Mammary epithelial cell (primary cell): ENCODE measurements at regions not wholly inside any gene's neighbourhood (a gene's known extent, or its start where the extent isn't known, plus 50 kb on each side); places are given as distances from the start of the nearest gene placed in this dataset.

Experiments
- EZH2 ChIP-seq: IDR thresholded peaks from 2 replicates; pipeline ENCODE4 v1.6.1; 2012; ENCODE audit warnings: low read length, inconsistent platforms, borderline replicate concordance
- TF ChIP-seq, protein P1 (sequence below), 2 donors: IDR thresholded peaks in 1 of 2; conservative IDR thresholded peaks in 1 of 2; 2 replicates each; pipeline ENCODE4 v1.5.1; 2011 to 2012; ENCODE audit warnings: inconsistent platforms in 2 of 2, low read length in 2 of 2, mild to moderate bottlenecking in 2 of 2, control low read depth in 1 of 2, low read depth in 1 of 2; ENCODE audit not compliant: insufficient read depth in 1 of 2; ENCODE audit errors: extremely low read depth in 1 of 2

DNA sequence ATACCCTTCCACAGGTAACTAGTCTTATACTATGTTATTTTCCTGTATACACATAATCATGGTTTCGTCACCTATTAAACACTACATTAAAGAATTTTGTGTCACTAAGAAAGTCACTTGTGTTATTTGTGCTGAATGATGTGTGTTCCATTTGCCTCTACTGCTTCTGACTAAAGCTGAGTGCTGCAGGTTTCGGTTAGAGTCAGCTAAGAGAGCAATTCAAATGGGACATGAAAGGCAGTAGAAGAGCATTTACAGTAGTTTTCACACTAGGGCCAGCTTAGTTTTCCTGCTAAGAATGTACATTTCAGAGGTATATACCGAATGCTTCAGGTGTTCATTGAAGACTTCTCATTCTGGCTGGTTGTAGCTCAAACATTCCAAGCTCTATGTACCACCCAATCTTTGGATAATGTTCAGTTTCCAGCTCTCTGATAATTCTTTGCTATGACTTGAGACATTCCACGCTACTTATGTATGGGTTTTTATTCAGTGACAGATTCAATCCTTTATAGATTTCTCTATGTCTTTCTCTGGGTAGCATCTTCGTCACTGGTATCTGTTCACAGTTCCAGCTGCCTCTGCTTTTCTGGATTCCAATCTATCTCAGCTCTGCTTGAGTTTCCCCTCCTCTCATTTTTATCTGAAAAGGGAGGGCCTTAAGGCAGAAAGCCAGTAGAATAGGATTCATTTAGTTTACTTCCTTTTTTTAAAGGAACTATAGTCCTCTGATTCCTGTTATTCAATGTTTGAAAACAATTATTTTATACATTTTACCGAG is 164.4 kb downstream of the CXXC4 start:
- TF ChIP-seq, protein P1, sequence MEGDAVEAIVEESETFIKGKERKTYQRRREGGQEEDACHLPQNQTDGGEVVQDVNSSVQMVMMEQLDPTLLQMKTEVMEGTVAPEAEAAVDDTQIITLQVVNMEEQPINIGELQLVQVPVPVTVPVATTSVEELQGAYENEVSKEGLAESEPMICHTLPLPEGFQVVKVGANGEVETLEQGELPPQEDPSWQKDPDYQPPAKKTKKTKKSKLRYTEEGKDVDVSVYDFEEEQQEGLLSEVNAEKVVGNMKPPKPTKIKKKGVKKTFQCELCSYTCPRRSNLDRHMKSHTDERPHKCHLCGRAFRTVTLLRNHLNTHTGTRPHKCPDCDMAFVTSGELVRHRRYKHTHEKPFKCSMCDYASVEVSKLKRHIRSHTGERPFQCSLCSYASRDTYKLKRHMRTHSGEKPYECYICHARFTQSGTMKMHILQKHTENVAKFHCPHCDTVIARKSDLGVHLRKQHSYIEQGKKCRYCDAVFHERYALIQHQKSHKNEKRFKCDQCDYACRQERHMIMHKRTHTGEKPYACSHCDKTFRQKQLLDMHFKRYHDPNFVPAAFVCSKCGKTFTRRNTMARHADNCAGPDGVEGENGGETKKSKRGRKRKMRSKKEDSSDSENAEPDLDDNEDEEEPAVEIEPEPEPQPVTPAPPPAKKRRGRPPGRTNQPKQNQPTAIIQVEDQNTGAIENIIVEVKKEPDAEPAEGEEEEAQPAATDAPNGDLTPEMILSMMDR (conservative IDR thresholded peaks at IDR 0.05 in 1 of 2, IDR thresholded peaks at IDR 0.05 in 1 of 2; ENCODE audit: extremely low read depth in 1 of 2, insufficient read depth in 1 of 2, low read depth in 1 of 2, low read length in 2 of 2): no peak
- no peak for TF ChIP-seq EZH2
